HEK293 (cell line): ENCODE measurements at regions not wholly inside any gene's neighbourhood (a gene's known extent, or its start where the extent isn't known, plus 50 kb on each side); places are given as distances from the start of the nearest gene placed in this dataset.

Experiments used
- CTCF ChIP-seq: fragments of 450-650 bp; formaldehyde crosslinking; IDR thresholded peaks from 2 replicates; pipeline ENCODE4 v1.5.1; 2016; ENCODE audit warnings: missing biosample characterization, missing genetic modification characterization
- ZNF239 ChIP-seq: fragments of 450-650 bp; formaldehyde crosslinking; IDR thresholded peaks from 2 replicates; pipeline ENCODE4 v1.5.1; 2016; ENCODE audit warnings: missing biosample characterization, missing genetic modification characterization
- ZNF26 ChIP-seq: fragments of 450-650 bp; formaldehyde crosslinking; IDR thresholded peaks from 2 replicates; pipeline ENCODE4 v1.5.1; 2016; ENCODE audit warnings: missing biosample characterization, missing genetic modification characterization
- ZNF292 ChIP-seq: fragments of 450-650 bp; formaldehyde crosslinking; IDR thresholded peaks from 2 replicates; pipeline ENCODE4 v1.5.1; 2016; ENCODE audit warnings: low read depth, missing biosample characterization, missing genetic modification characterization, borderline replicate concordance
- ZNF311 ChIP-seq: fragments of 450-650 bp; formaldehyde crosslinking; IDR thresholded peaks from 2 replicates; pipeline ENCODE4 v1.5.1; 2017; ENCODE audit warnings: missing biosample characterization, missing genetic modification characterization, borderline replicate concordance
- ZNF558 ChIP-seq: fragments of 450-650 bp; formaldehyde crosslinking; IDR thresholded peaks from 2 replicates; pipeline ENCODE4 v1.5.1; 2016; ENCODE audit warnings: missing biosample characterization, missing genetic modification characterization
- ZSCAN5A ChIP-seq: fragments of 450-650 bp; formaldehyde crosslinking; IDR thresholded peaks from 2 replicates; pipeline ENCODE4 v1.5.1; 2016; ENCODE audit warnings: missing biosample characterization, missing genetic modification characterization

- TF ChIP-seq ZNF558 (tag by site-specific recombination) (no peak), CTCF (no peak), ZNF26 (tag by site-specific recombination) (no peak), ZSCAN5A (tag by site-specific recombination) (no peak), ZNF239 (tag by site-specific recombination) (no peak), ZNF292 (tag by site-specific recombination) (no peak), ZNF311 (tag by site-specific recombination) (no peak)
Measured at GRCh38 chr3:135348690-135349089, 553.6 kb downstream of the EPHB1 start.
